HEK293 (cell line): ENCODE measurements at regions not wholly inside any gene's neighbourhood (a gene's known extent, or its start where the extent isn't known, plus 50 kb on each side); places are given as distances from the start of the nearest gene placed in this dataset.

Source experiments
- CTCF ChIP-seq: fragments of 450-650 bp; formaldehyde crosslinking; IDR thresholded peaks from 2 replicates; pipeline ENCODE4 v1.5.1; 2016; ENCODE audit warnings: missing biosample characterization, missing genetic modification characterization
- PATZ1 ChIP-seq: fragments of 450-650 bp; formaldehyde crosslinking; IDR thresholded peaks from 2 replicates; pipeline ENCODE4 v1.5.1; 2016; ENCODE audit warnings: missing biosample characterization, missing genetic modification characterization
- ZBTB11 ChIP-seq: fragments of 450-650 bp; formaldehyde crosslinking; conservative IDR thresholded peaks from 2 replicates; pipeline ENCODE4 v1.5.1; 2016; ENCODE audit warnings: low read depth, missing biosample characterization, missing genetic modification characterization
- ZFHX2 ChIP-seq: fragments of 450-650 bp; formaldehyde crosslinking; conservative IDR thresholded peaks from 2 replicates; pipeline ENCODE4 v1.5.1; 2016; ENCODE audit warnings: missing biosample characterization, missing genetic modification characterization
- ZNF138 ChIP-seq: fragments of 450-650 bp; formaldehyde crosslinking; IDR thresholded peaks from 2 replicates; pipeline ENCODE4 v1.5.1; 2016; ENCODE audit warnings: missing biosample characterization, missing genetic modification characterization, borderline replicate concordance
- ZNF274 ChIP-seq, 2 experiments: fragments of 200-500 bp in 1 of 2; fragments of 450-650 bp in 1 of 2; sonication (Bioruptor generic) in 1 of 2; formaldehyde crosslinking in 1 of 2; IDR thresholded peaks; 2 replicates each; pipeline versions ENCODE4 v1.5.1 to v1.6.1; 2014 to 2016; ENCODE audit warnings: borderline replicate concordance in 1 of 2, inconsistent platforms in 1 of 2, low read length in 1 of 2, missing biosample characterization in 1 of 2, missing genetic modification characterization in 1 of 2
- ZNF530 ChIP-seq: fragments of 450-650 bp; formaldehyde crosslinking; IDR thresholded peaks from 2 replicates; pipeline ENCODE4 v1.5.1; 2016; ENCODE audit warnings: low read depth, missing biosample characterization, missing genetic modification characterization
- ZNF664 ChIP-seq: fragments of 450-650 bp; formaldehyde crosslinking; IDR thresholded peaks from 2 replicates; pipeline ENCODE4 v1.5.1; 2016; ENCODE audit warnings: missing biosample characterization, missing genetic modification characterization

GRCh38 chr2:172287605-172288315, 139.6 kb upstream of the ITGA6 start:
- TF ChIP-seq ZNF664: no peak
- TF ChIP-seq PATZ1 (tag by site-specific recombination): no peak
- TF ChIP-seq CTCF: no peak
- TF ChIP-seq ZNF274 (IDR thresholded peaks at IDR 0.05; ENCODE audit: low read length): no peak
- no peak for TF ChIP-seq ZNF274 (tag by site-specific recombination; IDR thresholded peaks at IDR 0.05; ENCODE audit: borderline replicate concordance)
- TF ChIP-seq ZFHX2 (tag by site-specific recombination): no peak
- TF ChIP-seq ZNF530 (tag by site-specific recombination): no peak
- TF ChIP-seq ZNF138 (tag by site-specific recombination): no peak
- no peak for TF ChIP-seq ZBTB11 (tag by site-specific recombination)
